ENCODE measurements at regions not wholly inside any gene's neighbourhood (a gene's known extent, or its start where the extent isn't known, plus 50 kb on each side); places are given as distances from the start of the nearest gene placed in this dataset.

- Histone ChIP-seq H3K36me3 (replicated peaks) (no peaks in the 10 kb centered on the region), H3K4me3 (ENCODE audit: low read depth, low read length) (no peak overlapping the region), H3K27me3 (replicated peaks) (no peaks in the 10 kb centered on the region), H3K27ac (no peak overlapping the region)
- in situ Hi-C loops (cut with HindIII; ENCODE audit: low pct_ligation_motif_present, low sequenced_read_pairs) = no loop called here
- DNase-seq = no peak
- no peak for TF ChIP-seq CTCF (IDR thresholded peaks at IDR 0.05; ENCODE audit: low read depth, low read length, missing control alignments)
Measured at GRCh38 chr2:104340162-104340561, 513.8 kb upstream of the POU3F3 start.

- in situ Hi-C loops (cut with HindIII; ENCODE audit: low pct_ligation_motif_present, low sequenced_read_pairs) = no loop called here
- Histone ChIP-seq H3K36me3 (replicated peaks) (no peaks in the 10 kb centered on the region), H3K27me3 (replicated peaks) (no peaks in the 10 kb centered on the region), H3K27ac (no peak overlapping the region), H3K4me3 (ENCODE audit: low read depth, low read length) (no peak overlapping the region)
- TF ChIP-seq CTCF (IDR thresholded peaks at IDR 0.05; ENCODE audit: low read depth, low read length, missing control alignments) = no peak
- no peak for DNase-seq
Measured at GRCh38 chr2:104340879-104341828, 512.8 kb upstream of the POU3F3 start.

- no peaks in the 10 kb centered on the region for H3K27me3 ChIP-seq (replicated peaks)
- no peak overlapping the region for H3K4me3 ChIP-seq (ENCODE audit: low read depth, low read length)
- no peak for TF ChIP-seq CTCF (IDR thresholded peaks at IDR 0.05; ENCODE audit: low read depth, low read length, missing control alignments)
- H3K36me3 ChIP-seq (replicated peaks) = no peaks in the 10 kb centered on the region
- no peak for DNase-seq
- in situ Hi-C loops (cut with HindIII; ENCODE audit: low pct_ligation_motif_present, low sequenced_read_pairs) = no loop called here
- H3K27ac ChIP-seq = no peak overlapping the region
Measured at GRCh38 chr2:104344306-104344705, 509.6 kb upstream of the POU3F3 start.

GRCh38 chr2:104344985-104345384 is 508.9 kb upstream of the POU3F3 start:
- TF ChIP-seq CTCF (IDR thresholded peaks at IDR 0.05; ENCODE audit: low read depth, low read length, missing control alignments) = no peak
- no peak for DNase-seq
- Histone ChIP-seq H3K4me3 (ENCODE audit: low read depth, low read length) (no peak overlapping the region), H3K36me3 (replicated peaks) (no peaks in the 10 kb centered on the region), H3K27me3 (replicated peaks) (no peaks in the 10 kb centered on the region), H3K27ac (no peak overlapping the region)
- in situ Hi-C loops (cut with HindIII; ENCODE audit: low pct_ligation_motif_present, low sequenced_read_pairs) = no loop called here

GRCh38 chr2:104358122-104358521 is 495.8 kb upstream of the POU3F3 start:
- no peak overlapping the region for H3K27ac ChIP-seq
- no peaks in the 10 kb centered on the region for H3K27me3 ChIP-seq (replicated peaks)
- no peak for DNase-seq
- TF ChIP-seq CTCF (IDR thresholded peaks at IDR 0.05; ENCODE audit: low read depth, low read length, missing control alignments) = no peak
- H3K36me3 ChIP-seq (replicated peaks) = no peaks in the 10 kb centered on the region
- no peak overlapping the region for H3K4me3 ChIP-seq (ENCODE audit: low read depth, low read length)
- in situ Hi-C loops (cut with HindIII; ENCODE audit: low pct_ligation_motif_present, low sequenced_read_pairs) = no loop called here
